ENCODE measurements at regions not wholly inside any gene's neighbourhood (a gene's known extent, or its start where the extent isn't known, plus 50 kb on each side); places are given as distances from the start of the nearest gene placed in this dataset.

- H3K4me1 ChIP-seq = no peaks in the 10 kb centered on the region
- no peaks in the 10 kb centered on the region for H3K27me3 ChIP-seq
- no peak for DNase-seq (ENCODE audit: extremely low spot score in 2 of 2)
- H3K36me3 ChIP-seq = no peaks in the 10 kb centered on the region
- intact Hi-C loops (cut with DNase I) = no loop called here
- H3K27ac ChIP-seq = no peak overlapping the region
- TF ChIP-seq, protein P1, sequence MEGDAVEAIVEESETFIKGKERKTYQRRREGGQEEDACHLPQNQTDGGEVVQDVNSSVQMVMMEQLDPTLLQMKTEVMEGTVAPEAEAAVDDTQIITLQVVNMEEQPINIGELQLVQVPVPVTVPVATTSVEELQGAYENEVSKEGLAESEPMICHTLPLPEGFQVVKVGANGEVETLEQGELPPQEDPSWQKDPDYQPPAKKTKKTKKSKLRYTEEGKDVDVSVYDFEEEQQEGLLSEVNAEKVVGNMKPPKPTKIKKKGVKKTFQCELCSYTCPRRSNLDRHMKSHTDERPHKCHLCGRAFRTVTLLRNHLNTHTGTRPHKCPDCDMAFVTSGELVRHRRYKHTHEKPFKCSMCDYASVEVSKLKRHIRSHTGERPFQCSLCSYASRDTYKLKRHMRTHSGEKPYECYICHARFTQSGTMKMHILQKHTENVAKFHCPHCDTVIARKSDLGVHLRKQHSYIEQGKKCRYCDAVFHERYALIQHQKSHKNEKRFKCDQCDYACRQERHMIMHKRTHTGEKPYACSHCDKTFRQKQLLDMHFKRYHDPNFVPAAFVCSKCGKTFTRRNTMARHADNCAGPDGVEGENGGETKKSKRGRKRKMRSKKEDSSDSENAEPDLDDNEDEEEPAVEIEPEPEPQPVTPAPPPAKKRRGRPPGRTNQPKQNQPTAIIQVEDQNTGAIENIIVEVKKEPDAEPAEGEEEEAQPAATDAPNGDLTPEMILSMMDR (IDR thresholded peaks at IDR 0.05) = no peak
- TF ChIP-seq POLR2A (IDR thresholded peaks at IDR 0.05) (no peak), POLR2AphosphoS5 (IDR thresholded peaks at IDR 0.05; ENCODE audit: insufficient read depth in 1 of 2, low read depth in 1 of 2) (no peak)
- H3K9me3 ChIP-seq = no peaks in the 10 kb centered on the region
- H3K4me3 ChIP-seq = no peak overlapping the region
Measured at GRCh38 chr10:128576336-128576735, 450.1 kb upstream of the MKI67 start.

GRCh38 chr10:128576943-128577670, 450.9 kb upstream of the MKI67 start:
- TF ChIP-seq, protein P1 (IDR thresholded peaks at IDR 0.05) = no peak
- TF ChIP-seq POLR2A (IDR thresholded peaks at IDR 0.05) (no peak), POLR2AphosphoS5 (IDR thresholded peaks at IDR 0.05; ENCODE audit: insufficient read depth in 1 of 2, low read depth in 1 of 2) (no peak)
- DNase-seq (ENCODE audit: extremely low spot score in 2 of 2) = no peak
- H3K4me1 ChIP-seq = no peaks in the 10 kb centered on the region
- H3K27me3 ChIP-seq = no peaks in the 10 kb centered on the region
- no peaks in the 10 kb centered on the region for H3K36me3 ChIP-seq
- no peak overlapping the region for H3K27ac ChIP-seq
- no peaks in the 10 kb centered on the region for H3K9me3 ChIP-seq
- intact Hi-C loops (cut with DNase I) = no loop called here
- H3K4me3 ChIP-seq = no peak overlapping the region

GRCh38 chr10:128577958-128578750, 451.9 kb upstream of the MKI67 start:
- H3K36me3 ChIP-seq = no peaks in the 10 kb centered on the region
- TF ChIP-seq POLR2AphosphoS5 (IDR thresholded peaks at IDR 0.05; ENCODE audit: insufficient read depth in 1 of 2, low read depth in 1 of 2) (no peak), POLR2A (IDR thresholded peaks at IDR 0.05) (no peak)
- TF ChIP-seq, protein P1 (IDR thresholded peaks at IDR 0.05) = no peak
- no peak overlapping the region for H3K27ac ChIP-seq
- no peaks in the 10 kb centered on the region for H3K9me3 ChIP-seq
- DNase-seq (ENCODE audit: extremely low spot score in 2 of 2) = no peak
- no peaks in the 10 kb centered on the region for H3K27me3 ChIP-seq
- intact Hi-C loops (cut with DNase I) = no loop called here
- H3K4me1 ChIP-seq = no peaks in the 10 kb centered on the region
- no peak overlapping the region for H3K4me3 ChIP-seq

DNA sequence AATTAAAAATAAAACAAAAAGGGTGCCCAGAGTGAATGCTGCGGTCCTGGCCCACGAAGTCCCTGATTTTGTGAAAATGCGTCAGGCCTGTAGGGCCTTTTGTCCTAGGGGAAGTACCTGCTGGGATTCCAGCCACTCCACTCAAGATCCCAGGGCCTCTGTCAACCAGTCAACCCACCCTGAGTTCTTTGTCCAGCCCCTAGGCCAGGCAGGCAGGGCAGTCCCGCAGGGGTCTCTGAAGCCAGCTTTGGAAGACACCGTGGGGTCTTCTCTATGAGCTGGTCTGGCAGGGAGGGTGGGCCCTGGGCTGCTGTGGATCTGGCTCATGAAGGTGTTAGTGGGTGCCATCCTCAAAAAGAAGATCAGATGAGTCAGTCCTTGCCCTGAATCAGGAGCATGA, 452.5 kb upstream of the MKI67 start:
- H3K4me1 ChIP-seq = no peaks in the 10 kb centered on the region
- no peak overlapping the region for H3K27ac ChIP-seq
- intact Hi-C loops (cut with DNase I) = no loop called here
- DNase-seq (ENCODE audit: extremely low spot score in 2 of 2) = no peak
- TF ChIP-seq, protein P1 (IDR thresholded peaks at IDR 0.05) = no peak
- TF ChIP-seq POLR2AphosphoS5 (IDR thresholded peaks at IDR 0.05; ENCODE audit: insufficient read depth in 1 of 2, low read depth in 1 of 2) (no peak), POLR2A (IDR thresholded peaks at IDR 0.05) (no peak)
- H3K36me3 ChIP-seq = no peaks in the 10 kb centered on the region
- no peaks in the 10 kb centered on the region for H3K9me3 ChIP-seq
- no peak overlapping the region for H3K4me3 ChIP-seq
- H3K27me3 ChIP-seq = no peaks in the 10 kb centered on the region
